Stromal cell of bone marrow (primary cell): ENCODE measurements at regions not wholly inside any gene's neighbourhood (a gene's known extent, or its start where the extent isn't known, plus 50 kb on each side); places are given as distances from the start of the nearest gene placed in this dataset.

ENCODE experiments used
- DNase-seq: peaks from one replicate; pipeline ENCODE4 v3.0.0-alpha.2; 2012; ENCODE audit warnings: low read depth

DNA sequence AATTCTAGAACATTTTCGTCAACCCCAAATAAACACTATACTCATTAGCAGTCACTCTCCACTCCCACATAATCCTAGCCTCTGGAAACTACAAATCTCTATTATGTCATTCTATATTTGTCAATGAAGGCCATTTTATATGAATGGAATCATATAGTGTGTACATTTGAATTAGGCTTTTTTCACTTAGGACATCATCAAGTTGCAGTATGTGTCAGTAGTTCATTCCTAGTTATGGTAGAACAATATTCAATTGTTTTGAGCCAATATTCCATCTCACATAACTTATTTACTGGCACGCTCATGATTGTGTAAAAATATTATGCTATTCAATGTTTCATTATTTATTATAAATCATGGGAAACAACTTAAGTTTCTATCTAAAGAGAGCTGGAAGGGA lies 1610.4 kb upstream of the MIR17HG start:
- no peak for DNase-seq

DNA sequence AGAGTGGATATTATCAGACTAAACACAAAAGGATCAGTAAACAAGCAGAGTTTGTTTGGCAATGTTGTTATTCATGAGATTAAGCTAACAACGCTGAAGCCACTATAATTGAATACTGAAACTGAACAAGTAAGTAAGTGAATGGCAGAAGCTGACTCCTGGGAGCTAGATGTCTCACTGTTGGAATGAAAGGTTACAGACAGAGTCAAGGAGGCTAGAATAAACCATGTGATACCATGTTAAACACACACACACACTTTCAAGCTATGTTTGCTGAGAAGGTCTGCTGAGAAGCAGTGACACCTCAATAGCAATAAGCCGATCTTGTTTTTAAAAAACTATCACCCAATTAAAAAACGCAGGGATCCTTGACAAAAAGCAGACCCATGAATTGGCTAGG lies 1609.4 kb upstream of the MIR17HG start:
- DNase-seq: no peak

DNA sequence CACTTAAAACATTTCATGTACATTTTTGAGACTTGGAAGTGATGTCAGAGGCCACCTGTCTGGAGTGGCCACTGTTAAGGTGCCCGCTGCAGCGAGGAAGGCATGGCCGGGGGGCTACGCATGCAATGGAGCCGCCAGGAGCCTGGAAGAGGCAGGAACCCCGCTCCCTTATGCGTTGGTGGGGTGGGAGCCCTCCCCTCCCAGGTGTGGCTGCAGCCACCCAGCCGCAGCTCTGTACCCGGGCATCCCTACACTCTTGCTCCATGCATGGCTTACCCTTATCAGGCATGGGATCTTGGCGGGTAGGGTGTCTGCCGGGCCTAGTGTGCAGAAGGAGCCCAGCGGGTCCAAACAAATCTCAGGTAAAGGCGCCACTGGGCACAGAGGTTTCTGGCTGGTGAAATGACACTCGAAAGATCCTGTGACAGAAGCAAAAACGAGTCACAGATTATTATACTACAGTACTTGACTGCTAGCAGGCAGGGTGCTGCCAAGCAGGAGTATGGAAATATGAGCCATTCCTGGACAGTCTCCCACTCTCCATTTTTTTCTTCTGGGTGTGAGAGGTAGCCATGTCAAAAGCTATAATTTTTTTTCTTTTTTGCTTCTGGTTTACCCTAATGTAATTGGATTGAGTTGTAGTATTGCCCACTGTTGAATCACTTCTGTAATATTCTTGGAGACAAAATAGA lies 1606.3 kb upstream of the MIR17HG start:
- DNase-seq: no peak

DNA sequence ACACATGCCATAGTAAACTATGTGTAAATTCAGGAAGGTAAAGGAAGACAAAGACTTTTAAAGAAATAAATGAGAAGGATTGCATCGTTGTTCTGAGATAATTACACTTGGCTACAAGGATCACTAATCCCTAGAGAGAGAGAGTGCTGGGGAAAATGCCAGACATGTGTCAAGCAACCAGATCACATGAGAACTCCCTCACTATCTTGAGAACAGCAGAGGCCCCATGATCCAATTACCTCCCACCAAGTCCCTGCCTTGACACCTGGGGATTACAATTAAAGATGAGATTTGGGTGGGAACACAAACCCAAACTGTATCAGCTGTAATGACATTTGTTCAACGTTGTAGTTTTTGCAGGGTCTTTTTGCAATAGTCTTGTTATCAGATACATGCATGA lies 1600.9 kb upstream of the MIR17HG start:
- DNase-seq: no peak

DNA sequence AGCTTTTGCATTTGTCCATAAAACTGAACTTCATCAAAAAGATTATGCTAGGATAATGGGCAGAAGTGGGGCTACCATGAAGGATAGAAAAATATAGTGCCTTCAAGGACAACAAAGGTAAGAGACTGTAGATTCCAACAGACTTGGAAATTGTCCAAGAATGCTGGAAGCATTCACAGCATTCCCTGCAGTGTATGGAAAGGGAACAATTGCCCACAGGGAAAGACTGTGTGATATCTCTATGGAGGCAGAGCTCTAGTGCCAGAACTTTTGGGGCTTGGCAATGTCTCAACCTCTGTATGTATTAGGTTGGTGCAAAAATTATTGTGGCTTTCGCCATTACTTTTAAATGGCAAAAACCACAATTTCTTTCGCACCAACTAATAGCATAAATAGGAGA lies 1598.8 kb upstream of the MIR17HG start:
- DNase-seq: no peak

DNA sequence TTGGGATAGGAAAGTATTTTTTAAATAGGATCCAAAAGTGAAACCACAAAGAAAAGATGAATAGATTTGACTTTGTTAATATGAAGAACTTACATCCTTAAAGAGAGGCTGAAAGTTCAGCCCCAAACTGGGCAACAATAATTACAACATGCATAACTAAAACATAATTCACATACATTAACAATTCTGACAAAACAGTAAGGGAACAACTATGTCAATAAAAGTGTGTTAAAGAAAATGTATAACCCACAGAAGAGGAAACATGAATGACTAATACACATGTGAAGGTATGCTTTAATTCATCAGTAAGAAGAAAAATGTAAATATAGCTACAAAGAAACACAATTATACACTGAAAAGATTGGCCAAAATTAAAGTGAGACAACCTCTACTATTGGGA lies 1597.6 kb upstream of the MIR17HG start:
- DNase-seq: no peak

DNA sequence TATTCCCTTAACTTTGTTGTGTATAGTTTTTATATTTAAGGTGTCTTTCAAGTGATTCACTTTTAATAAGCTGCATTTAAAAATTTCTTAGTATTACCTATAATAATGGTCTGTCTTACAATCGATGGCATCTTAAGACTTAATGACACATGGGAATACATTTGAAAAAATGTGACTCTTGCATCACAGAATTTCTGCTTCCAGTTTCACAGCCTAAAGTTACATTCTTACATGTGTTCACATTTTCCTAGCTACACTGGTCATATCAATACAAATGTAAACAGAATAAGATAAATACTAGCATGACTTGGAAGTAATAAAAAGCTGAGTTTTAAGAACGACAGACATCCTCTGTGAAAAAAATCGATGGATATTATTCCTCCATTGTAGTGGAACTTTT lies 1597.1 kb upstream of the MIR17HG start:
- no peak for DNase-seq

DNA sequence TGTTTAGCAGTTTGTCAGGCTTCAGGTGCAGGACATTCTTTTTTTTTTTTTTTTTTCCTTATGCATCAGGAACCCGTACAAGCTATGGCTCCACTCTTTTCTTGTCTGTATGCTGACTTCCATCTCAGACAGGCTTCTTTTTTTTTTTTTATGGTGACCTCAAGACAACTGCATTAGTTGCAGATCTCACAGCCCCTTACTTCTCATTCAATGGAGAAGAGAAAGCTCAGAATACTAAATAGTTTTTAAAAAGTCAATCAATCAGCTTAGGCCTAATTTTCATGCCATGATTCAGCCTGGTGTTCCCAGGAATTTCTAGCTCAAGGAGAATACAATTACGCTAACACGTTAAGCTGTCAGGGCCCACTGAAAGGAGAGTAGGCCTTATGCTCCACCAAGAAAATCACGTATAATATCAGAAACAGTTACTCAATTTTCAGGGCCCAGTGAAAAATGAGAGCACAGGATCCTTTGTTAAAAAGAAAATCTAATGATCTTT lies 1596.0 kb upstream of the MIR17HG start:
- no peak for DNase-seq

DNA sequence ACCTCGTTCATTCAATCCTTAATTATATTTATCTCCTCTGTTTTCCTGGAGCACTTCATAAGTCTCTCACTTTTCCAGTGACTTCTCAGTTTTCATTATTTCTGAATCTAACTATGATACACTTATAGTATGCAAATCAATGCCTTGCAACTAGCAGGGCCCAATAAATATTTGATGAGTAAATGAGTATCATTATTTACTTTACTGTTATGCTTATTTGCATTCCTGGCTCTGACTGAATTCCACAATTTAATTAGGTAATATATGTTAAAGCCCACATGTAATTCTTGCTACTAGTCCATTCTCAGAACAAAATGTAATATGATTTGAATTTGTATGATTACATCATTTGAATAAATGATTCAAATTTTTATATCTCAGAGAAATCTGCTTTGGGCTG lies 1595.1 kb upstream of the MIR17HG start:
- no peak for DNase-seq

DNA sequence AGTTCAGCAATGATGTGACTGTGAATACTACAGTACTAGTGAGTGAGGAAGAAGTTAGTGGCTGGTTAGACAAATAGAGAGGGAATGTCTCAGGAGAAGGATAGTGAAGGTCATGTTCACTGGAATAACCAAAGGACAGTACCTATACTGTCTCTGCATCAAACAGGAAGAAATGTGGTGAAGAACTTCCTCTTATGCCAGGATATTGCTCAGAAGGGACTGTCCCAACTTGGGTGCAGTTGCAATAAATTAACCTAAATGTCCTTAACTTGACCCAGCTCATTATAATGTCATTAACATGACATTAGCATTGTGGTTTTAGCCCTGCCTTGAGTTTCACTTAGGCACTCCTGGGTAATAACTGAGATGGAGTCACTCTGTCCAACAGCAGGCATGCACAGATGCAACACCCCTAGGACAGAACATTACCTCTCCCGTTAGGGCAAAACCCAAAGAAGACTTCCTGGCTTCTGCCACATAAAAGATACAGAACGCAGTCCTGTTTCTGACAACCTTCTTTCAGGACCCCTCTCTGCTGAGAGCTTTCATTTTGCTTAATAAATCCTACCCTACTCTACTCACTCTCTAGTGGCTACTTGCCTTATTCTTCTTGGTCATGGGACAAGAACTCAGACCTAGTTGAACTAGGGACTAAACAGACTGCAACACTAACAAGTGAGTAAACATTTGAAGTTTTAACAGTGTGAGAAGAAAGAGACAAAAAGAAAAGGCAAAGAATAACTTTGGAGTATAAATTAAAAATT lies 1591.6 kb upstream of the MIR17HG start:
- DNase-seq: no peak

DNA sequence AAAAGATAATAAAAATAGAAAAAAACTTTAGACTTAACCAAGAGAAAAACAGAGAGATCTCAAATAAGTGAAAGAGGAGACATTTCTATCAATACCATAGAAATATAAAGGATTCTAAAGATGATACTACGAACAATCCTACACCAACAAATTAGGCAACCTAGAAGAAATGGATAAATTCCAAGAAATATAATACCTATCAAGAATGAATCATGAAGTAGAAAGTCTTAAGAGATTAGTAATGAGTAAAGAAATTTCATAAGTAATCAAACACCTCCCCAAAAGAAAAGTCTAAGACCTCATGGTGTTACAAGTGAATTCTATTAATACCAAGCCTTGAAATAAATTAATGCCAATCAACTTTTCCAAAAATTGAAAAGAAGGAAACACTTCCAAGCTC lies 1584.5 kb upstream of the MIR17HG start:
- DNase-seq: no peak

DNA sequence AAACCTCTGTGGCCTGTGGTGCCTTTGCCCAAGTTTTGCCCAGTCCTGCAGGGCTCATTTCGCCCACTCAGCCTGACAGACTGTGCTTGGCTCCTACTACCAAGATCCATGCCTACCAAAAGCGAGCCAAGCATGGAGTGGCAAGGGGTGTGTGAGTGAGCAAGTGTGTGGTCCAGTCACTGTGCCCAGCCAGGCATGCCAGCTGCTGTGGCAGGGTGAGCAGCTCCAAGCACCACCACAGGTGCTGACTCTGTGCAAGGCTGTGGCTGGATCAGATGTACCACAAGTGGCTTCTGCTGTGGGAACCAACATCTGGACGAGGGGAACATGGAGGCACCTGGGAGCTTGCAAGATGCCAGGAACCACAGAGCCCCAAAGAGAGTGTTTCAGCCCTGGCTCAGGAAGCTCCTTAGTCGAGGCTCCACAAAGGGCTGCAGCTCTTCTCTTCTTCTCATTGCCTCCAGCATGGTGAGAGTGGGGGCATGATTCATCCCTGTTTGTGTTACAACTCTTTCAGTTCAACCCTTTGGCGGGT lies 1564.2 kb upstream of the MIR17HG start:
- DNase-seq: no peak

DNA sequence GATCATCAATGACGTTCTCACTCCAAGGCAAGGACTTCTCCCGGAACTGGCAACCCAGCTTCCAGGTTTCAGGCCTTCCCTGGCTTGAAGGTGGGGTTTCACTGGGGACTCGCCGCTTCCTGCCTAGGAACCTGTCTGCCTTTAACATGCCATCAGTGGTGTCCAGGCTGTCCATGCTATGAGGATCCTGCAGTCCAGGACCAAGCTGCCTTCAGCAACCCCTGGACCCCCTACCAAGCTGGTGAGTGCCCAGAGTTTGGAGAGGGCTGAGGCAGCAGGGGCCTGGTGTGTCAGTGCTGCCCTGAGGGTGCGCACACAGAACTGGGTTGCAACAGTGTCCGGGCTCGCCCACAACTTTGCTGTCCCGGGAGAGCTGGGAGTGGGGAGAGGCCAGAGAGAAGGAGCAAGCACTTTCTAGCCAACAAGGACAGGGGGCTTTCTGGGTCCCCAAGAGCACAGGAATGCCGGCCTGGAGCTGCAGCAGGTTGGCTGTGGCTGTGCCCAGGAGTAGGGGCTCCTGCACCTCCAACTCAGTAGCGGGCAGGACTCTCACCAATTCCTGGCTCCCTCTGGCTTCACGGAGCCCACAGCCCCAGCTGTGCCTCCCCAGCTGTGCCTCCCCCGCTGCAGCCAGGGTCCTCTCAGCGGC lies 1563.2 kb upstream of the MIR17HG start:
- no peak for DNase-seq

DNA sequence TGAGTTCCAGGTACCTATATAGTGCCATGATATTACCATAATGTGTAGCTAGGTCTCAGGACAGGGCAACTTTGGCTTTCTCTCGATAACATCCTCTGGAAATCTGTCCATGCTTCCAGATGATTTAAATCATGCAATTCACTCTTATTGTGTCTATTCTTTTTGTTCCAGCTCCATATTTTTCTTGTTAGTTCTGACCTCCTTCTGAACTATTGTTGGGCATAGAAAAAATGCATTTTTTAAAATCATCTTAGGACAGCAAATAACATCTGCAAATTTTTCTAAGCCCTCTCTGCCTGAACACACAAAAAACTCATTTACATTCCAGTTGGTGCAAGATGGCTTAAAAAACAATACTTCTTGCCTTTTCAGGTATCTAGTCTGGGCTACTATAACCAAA lies 1561.0 kb upstream of the MIR17HG start:
- no peak for DNase-seq

DNA sequence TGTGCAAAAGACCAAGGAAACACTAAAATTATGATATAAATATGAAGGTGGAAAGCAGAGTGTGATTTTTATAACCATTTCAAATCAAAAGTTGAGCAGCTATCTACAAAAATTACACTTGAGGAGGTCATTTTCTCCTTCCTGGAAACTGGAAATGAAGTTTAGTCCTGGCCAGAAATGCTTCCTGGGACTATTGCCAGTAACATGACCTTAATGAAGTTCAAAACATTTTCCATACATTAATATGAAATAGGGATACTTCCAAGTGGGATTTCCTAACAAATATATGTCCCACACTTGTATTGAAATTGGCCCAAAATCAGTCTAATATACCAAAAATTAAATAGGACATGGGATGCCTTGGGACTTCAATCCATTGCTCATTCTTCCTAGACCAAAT lies 1556.8 kb upstream of the MIR17HG start:
- DNase-seq: no peak

DNA sequence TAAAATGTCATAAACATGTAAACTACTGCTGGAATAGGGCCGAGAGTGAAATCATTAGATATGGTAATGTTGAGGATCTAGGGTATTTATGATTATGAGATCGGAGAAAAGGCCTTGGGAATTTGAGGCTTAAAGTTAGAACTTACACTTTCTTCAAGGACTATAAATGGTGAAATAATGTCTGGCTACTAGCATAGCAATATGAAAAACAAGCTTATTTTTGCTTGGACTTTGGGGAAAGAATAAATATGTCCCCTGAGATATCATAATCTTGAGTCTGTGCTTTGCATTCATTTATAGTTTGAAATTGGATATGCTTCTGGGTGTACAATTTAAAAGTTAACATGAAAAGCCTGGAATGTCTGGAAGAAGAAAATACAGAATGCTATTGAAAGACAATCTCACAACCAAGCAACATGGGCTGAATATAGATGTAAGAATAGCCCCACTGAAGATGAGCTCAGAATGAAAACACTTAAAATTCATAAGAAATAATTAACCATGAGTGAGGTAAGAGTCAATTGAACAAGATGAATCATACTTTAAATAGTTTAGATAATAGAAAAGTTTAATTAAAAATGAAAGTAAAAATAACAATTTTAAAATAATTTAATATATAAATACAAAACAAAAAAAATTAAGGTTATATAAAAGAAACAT lies 1555.4 kb upstream of the MIR17HG start:
- DNase-seq: no peak

DNA sequence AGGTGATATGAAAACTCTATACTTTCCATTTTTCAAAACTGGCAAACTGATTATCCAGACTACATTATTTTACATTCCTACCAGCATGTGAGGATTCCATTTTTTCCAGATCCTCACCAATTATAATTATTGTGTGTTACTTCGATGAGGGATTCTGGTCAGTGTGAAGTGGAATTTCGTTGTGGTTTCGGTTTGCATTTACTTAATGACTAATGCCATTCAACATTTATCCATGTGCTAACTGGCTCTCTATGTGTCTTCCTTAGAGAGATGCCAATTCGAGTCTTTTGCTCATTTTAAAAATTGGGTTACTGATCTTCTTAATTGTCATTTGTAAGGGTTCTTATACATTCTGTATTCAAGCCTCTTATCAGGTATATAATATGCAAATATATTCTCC lies 1551.3 kb upstream of the MIR17HG start:
- no peak for DNase-seq

DNA sequence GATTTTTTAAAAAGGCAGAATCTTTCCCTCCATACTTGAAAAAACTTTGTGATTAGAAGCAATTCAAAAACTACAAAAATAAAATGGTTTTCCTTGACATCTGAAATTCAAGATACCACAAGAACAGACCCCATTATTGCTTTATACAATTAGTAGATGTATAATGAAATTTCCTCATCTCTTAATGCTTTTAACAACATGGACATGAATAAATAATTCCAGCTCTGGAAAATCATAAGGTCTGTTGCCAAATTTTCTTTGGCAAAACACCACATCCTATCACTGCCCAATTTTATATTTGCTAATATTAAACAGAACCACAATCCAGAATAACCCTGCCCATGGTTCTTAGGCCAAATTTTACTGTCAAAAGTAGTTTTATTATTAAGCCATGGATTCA lies 1543.6 kb upstream of the MIR17HG start:
- DNase-seq: no peak

DNA sequence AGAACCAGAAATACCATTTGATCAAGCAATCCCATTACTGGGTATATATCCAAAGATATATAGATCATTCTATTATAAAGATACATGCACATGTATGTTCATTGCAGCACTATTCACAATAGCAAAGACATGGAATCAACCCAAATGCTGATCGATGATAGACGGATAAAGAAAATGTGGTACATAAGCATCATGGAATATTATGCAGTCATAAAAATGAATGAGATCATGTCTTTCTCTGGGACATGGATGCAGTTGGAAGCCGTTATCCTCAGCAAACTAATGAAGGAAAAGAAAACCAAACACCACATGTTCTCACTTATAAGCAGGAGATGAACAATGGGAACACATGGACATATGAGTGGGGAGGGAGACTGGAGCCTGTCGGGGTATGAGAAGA lies 1540.9 kb upstream of the MIR17HG start:
- no peak for DNase-seq

DNA sequence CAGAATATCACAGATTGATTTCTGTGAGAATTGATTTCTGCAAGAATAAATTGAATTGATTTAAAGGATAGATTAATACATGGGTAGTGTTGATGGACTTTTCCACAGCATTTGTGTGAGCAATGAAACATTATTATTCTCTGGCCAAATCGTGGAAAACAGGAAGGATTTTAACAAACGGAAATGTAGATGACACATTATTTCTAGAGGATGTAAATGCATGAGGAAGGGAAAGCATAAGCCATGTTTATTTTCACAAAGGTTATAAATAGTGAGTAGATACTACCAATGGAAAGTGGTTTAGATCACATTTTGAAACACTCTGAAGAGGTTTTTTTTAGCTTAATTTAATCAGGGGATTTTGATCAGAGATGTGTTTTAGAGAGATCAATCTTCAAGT lies 1534.6 kb upstream of the MIR17HG start:
- no peak for DNase-seq

DNA sequence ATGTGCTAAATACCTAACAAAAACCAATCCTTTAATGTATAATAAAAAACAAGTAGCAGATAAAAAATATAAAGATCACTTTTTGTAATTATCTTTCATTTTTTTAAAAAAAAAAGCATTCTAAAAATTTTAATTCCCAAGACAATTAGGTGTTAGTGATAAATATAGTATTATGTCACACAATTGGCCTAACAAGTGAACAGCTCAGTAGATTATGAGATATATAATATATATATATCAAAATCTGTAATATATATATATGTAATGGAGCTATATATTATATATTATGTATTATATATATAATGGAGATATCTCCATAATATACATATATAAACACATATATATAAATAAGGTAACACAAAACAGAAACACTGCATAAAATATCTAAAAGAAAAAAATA lies 1531.1 kb upstream of the MIR17HG start:
- no peak for DNase-seq

DNA sequence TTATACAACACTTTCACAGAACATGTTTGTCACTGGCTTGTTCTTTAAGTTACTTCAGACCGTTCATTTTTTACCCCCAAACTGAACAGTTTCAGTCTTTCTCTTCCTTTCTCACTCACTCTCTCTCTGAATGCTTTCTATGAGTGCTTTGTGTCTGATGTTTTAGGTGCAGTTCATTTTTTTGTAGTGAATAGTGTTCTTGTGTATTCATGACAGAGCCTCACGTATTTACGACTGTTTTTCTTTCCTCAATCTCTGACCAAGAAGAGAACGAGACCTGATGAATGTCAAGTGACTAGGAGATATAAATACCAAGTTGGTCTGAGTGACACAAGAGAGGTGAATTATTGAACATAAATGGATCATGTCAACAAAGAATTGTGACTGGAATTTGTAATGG lies 1525.0 kb upstream of the MIR17HG start:
- DNase-seq: no peak

DNA sequence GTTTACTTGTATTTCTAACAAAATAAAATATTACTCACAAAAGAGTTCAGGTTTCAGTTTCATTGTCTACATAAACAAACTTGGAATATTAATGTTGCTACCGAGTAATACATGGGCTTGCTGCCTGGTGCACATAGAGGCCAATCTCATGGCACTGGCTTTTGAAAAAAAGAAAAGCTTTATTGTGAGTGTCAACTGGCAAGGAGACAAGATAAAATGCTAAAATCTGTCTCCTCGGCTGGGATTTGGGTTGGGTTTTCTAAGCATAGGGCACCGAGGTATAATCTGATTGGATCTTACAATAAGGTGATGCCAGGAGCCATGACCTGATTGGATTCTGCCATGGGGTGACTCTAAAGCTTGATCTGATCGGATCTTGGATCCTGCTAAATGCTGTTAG lies 1519.9 kb upstream of the MIR17HG start:
- no peak for DNase-seq
